ENCODE measurements at regions not wholly inside any gene's neighbourhood (a gene's known extent, or its start where the extent isn't known, plus 50 kb on each side); places are given as distances from the start of the nearest gene placed in this dataset.

DNA sequence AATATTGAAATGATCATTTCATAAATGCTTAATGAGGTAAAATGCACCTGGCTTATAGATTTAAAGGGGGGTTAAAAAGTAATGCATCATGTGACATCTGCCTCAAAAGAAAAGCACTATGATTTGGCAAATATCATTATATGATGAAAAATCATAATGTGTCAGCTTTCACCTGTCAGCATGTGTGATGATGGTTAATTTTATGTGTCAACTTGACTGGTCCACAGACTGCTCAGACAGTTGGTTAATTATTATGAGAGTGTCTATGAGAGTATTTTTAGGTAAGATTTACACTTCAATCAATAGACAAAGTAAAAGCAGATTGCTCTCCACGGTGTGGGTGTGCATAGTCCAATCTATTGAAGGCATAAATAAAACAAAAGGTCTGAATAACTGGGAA is 1986.7 kb downstream of the PCDH7 start:
- TF ChIP-seq, protein P1, sequence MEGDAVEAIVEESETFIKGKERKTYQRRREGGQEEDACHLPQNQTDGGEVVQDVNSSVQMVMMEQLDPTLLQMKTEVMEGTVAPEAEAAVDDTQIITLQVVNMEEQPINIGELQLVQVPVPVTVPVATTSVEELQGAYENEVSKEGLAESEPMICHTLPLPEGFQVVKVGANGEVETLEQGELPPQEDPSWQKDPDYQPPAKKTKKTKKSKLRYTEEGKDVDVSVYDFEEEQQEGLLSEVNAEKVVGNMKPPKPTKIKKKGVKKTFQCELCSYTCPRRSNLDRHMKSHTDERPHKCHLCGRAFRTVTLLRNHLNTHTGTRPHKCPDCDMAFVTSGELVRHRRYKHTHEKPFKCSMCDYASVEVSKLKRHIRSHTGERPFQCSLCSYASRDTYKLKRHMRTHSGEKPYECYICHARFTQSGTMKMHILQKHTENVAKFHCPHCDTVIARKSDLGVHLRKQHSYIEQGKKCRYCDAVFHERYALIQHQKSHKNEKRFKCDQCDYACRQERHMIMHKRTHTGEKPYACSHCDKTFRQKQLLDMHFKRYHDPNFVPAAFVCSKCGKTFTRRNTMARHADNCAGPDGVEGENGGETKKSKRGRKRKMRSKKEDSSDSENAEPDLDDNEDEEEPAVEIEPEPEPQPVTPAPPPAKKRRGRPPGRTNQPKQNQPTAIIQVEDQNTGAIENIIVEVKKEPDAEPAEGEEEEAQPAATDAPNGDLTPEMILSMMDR (IDR thresholded peaks at IDR 0.05; ENCODE audit: low read length), result no peak
- TF ChIP-seq EZH2 (IDR thresholded peaks at IDR 0.05; ENCODE audit: borderline replicate concordance, low read length), result no peak

All from OCI-LY1 (cell line).